ENCODE measurements at regions not wholly inside any gene's neighbourhood (a gene's known extent, or its start where the extent isn't known, plus 50 kb on each side); places are given as distances from the start of the nearest gene placed in this dataset.

DNA sequence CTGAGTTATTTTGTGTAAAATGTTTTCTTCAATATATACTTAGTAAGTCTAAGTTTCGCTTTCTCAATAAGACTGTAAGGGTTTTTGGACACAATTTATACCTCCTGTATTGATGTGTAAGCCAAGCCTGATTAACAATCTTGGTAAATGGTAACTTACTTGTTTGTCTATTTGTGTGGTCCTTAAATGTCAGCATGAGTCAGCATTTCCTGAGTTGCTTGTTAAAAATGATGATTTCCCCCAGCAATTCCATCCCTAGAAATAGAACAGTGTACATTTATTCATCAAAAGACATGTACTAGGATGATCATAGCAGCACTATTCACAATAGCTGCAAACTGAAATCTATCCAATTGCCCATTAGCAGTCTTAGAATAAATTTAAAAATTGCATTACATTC, 53.4 kb upstream of the LRIG1 start:
- TF ChIP-seq CTCF (conservative IDR thresholded peaks at IDR 0.05; ENCODE audit: low read depth, low read length): no peak
- no peak for TF ChIP-seq EZH2 (IDR thresholded peaks at IDR 0.05; ENCODE audit: borderline replicate concordance, low read depth, low read length, poor library complexity, severe bottlenecking)
